AG08396 (cell line): ENCODE measurements at regions not wholly inside any gene's neighbourhood (a gene's known extent, or its start where the extent isn't known, plus 50 kb on each side); places are given as distances from the start of the nearest gene placed in this dataset.

Source experiments
- DNase-seq: peaks from one replicate; pipeline ENCODE4 v3.0.0; 2012; ENCODE audit warnings: low spot score, mixed read lengths

- no peak for DNase-seq
Measured at GRCh38 chr4:19403786-19404370, 847.8 kb upstream of the SLIT2 start.

- peak; percentile 11 for DNase-seq
Measured at GRCh38 chr4:19402581-19403065, 849.1 kb upstream of the SLIT2 start.

GRCh38 chr4:19401301-19402080, 850.2 kb upstream of the SLIT2 start:
- DNase-seq: no peak

- no peak for DNase-seq
Measured at GRCh38 chr4:19400820-19401219, 850.9 kb upstream of the SLIT2 start.

GRCh38 chr4:19399001-19399400, 852.7 kb upstream of the SLIT2 start:
- peak; percentile 10 for DNase-seq

GRCh38 chr4:19386786-19387185, 864.9 kb upstream of the SLIT2 start:
- no peak for DNase-seq

GRCh38 chr4:19382993-19383756, 868.5 kb upstream of the SLIT2 start:
- DNase-seq: peak; percentile 2

- DNase-seq: peak; percentile 21
Measured at GRCh38 chr4:19381068-19381467, 870.6 kb upstream of the SLIT2 start.

- DNase-seq: no peak
Measured at GRCh38 chr4:19380600-19380999, 871.1 kb upstream of the SLIT2 start.

- DNase-seq: no peak
Measured at GRCh38 chr4:19379191-19379708, 872.5 kb upstream of the SLIT2 start.

- no peak for DNase-seq
Measured at GRCh38 chr4:19375931-19376330, 875.8 kb upstream of the SLIT2 start.

GRCh38 chr4:19375136-19375804, 876.4 kb upstream of the SLIT2 start:
- no peak for DNase-seq

- DNase-seq: no peak
Measured at GRCh38 chr4:19372390-19372789, 879.3 kb upstream of the SLIT2 start.

- no peak for DNase-seq
Measured at GRCh38 chr4:19368800-19369199, 882.9 kb upstream of the SLIT2 start.

GRCh38 chr4:19366916-19367315, 884.8 kb upstream of the SLIT2 start:
- DNase-seq: no peak

GRCh38 chr4:19358015-19358414, 893.7 kb upstream of the SLIT2 start:
- DNase-seq: no peak

GRCh38 chr4:19349416-19349815, 902.3 kb upstream of the SLIT2 start:
- DNase-seq: no peak

- DNase-seq: no peak
Measured at GRCh38 chr4:19348746-19349145, 903.0 kb upstream of the SLIT2 start.

GRCh38 chr4:19346636-19347035, 905.1 kb upstream of the SLIT2 start:
- DNase-seq: no peak

GRCh38 chr4:19329631-19330030, 922.1 kb upstream of the SLIT2 start:
- no peak for DNase-seq

- DNase-seq: no peak
Measured at GRCh38 chr4:19329077-19329476, 922.6 kb upstream of the SLIT2 start.

GRCh38 chr4:19327364-19327763, 924.3 kb upstream of the SLIT2 start:
- no peak for DNase-seq
